HG02852 (cell line): ENCODE measurements at regions not wholly inside any gene's neighbourhood (a gene's known extent, or its start where the extent isn't known, plus 50 kb on each side); places are given as distances from the start of the nearest gene placed in this dataset.
"Not testable (repeated sequence)": the region's sequence is repeated elsewhere in the genome, so short reads cannot be mapped to it uniquely, and the experiment has no call there.

Experiments used
- ATAC-seq: cut with Tn5 transposase; IDR thresholded peaks from one replicate; pipeline ENCODE4 v1.9.1; 2021; ENCODE audit warnings: mild to moderate bottlenecking, moderate library complexity; ENCODE audit not compliant: unreplicated experiment

DNA sequence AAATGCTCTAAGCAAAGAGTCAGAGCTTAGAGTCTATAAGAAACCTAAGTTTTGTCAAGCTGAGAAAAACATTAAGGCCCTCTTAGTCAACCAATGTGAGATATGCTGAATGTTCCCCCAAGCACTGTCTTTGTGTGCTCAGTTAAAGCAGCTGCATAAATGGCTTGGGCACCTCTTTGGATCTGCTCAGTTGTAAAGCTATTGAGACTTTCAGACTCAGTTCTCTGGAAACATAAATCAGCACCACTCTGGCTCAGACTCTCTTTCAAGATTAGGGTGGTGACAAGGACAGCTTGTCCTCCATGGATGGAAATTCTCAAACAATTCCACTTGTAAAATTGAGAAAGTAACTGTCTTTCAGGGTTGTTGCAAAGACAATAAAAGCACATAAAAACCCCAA lies 807.9 kb downstream of the PRELID2 start:
- ATAC-seq = no peak

DNA sequence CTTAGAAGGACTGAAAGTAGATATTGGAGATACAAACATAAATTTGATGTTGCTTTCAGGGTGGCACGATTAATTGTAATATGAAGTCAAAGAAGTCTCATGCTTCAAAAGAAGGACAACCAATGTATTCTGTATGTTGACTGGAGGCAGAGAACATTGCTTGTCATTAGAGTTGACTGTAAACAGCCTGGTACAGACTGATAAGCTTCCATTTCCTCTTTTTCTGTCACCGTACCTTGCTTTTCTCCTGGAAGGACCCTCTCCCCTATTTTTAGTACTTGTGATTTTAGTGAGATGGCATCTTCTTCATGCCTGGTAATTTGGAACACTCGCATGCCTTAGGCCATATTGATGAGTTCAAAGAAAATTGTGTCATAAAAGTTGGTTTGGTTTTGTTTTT lies 809.4 kb downstream of the PRELID2 start:
- ATAC-seq = no peak

DNA sequence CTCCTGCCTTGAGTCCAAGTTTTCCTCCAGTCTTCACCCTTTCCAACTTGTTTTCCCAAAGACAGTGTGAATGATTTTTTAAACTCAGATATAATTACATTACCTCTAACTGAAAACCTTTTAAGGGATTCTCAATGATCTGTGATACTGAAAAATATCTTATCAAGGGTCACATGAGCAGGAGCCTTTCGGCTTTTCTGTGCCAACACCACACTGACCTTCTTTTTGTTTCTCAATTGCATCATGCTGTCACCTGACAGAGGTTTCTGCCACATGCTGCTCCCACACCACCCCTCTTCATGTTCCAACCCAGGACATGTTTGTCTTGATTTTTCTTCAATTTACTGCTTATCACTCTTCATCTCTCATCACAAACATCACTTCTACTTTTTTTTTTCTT lies 820.0 kb downstream of the PRELID2 start:
- ATAC-seq = no peak

DNA sequence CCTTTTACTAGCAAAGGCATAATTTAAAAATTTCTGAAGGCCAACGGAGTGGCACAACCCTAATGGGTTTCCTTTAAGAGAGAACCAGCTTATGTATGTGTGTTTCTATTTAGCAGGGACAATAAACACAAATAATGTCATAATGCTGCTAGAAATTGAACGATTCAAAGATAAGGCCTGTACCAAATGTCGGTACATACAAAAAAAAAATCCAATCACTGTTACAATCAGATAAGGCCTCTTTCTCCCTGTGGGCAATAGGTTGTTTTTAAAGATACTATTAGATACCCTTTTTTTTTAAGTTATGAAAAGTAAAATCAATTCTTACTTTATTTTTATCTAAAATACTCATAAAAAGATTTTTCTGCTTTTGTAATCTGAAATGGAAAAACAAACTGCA lies 821.0 kb downstream of the PRELID2 start:
- no peak for ATAC-seq

DNA sequence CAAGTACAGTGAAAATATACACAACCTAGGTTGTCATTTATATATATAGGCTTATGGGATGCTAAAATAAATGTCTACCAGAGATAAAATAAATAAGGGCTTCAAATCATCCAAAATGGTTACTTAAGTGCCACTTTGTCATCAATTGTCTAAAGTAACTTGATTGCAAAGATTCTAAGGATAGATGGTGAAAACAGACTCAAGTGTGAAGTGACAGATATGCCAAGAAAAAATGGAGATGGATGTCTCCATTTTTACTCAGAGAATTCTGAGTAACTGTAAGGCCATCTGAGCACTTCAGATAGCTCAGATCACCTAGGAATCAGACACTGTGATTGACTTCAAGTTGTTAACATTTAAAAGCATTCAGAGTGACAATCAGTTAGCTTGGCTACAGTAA lies 824.3 kb downstream of the PRELID2 start:
- ATAC-seq = no peak

DNA sequence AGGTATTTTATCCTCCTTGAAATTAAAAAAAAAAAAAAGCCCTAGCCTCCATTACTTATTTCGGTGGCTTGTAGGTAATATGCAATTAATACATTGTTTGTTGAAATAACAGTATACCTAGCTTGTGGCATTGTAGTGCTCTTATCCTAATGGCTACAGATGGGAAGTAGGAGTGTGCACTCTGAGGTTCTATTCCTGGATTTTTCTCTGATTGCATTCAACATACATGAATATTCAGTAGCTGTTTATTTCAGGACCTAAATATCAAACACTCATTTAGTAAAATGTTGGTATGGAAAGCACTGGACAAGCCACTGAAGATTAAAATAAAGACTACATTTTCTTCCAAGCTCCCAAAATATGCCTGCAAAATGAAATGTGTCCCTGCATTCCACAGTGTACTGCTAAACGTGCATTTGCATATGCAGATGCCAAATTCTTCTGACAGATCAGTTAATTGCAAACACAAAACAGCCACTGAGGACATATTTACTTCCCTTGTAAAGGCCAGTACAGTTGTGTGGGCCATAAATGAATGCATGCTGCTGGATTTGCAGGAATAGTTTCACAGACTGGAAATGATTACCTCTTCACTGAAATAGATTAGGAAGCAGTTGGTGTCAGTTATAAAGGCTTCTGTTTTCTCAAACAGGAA lies 826.1 kb downstream of the PRELID2 start:
- no peak for ATAC-seq

DNA sequence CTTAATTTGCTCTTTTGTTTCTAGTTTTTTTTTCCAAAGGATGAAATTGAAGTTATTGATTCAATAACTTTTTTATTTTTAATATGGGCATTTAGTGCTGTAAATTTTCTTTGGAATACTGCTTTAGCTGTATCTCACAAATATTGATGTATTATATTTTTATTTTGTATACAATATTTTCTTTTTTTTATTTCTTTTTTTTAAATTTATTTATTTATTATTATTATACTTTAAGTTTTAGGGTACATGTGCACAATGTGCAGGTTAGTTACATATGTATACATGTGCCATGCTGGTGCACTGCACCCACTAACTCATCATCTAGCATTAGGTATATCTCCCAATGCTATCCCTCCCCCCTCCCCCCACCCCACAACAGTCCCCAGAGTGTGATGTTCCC lies 823.7 kb downstream of the KCTD16 start:
- not testable (repeated sequence) for ATAC-seq

DNA sequence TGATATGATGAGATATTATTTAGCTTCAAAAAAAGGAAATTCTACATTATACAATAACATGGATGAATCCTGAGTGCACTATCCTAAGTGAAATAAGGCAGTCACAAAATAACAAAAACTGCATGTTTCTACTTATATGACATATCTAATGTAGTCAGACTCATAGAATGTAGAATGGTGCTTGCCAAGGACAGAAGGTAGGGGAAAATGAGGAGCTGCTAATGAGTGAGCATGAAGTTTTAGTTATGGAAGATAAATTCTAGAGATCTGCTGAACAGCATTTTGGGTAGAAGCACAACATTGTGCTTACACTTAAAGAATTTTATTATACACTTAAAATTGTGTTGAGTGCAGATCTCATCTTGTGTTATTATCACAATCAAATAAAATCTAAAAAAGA lies 812.4 kb downstream of the KCTD16 start:
- ATAC-seq = no peak

DNA sequence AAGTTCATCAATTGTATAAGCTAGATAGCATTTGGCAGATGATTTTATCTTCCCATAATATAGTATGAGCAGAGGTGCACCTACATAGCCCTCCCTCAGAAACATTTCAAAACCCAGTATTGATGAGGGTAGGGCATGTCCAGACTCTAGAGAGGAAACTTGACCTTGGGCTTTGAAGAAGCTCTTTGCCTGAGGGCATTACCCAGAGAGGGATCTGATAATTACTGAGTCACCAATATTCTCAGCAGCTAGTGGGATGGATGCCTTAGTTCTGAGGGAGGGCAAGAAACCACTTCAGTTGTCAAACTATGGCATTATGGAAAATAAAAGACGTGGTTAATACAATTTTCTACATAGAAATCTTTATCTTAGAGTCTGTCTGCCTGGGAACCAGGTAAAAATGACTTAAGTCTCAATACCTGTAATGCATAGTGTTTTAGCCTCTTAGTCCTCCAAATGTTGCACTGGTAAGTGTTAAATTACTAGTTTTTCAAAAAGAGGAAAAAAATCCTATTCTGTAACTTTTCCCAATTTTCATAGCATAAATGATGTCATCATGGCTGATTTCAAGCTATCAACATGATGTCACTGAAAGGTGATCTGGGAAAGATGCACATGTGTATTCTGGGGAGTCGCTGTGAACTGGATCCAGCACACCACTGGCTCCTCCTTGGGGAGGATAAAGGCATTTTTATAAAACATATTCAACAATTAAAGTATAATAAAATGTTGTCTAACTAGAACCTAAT lies 809.0 kb downstream of the KCTD16 start:
- no peak for ATAC-seq

DNA sequence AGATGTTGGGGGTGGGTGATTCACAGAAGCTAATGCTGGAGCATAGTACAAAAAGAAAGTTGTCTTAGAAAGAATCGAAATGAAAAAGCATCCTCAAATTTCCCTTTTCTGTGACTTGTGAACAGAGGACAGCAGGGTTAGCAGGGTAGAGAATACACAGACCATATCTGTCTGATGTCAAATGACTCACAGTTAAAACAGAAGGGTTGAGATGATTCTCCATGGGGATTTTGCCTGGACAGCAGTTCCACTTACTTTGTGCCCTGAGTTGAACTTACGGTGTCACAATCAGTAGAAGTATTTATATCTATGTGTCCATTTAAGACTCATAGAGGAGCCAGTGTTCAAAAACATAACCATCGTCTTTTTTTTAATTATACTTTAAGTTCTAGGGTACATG lies 801.6 kb downstream of the KCTD16 start:
- no peak for ATAC-seq

DNA sequence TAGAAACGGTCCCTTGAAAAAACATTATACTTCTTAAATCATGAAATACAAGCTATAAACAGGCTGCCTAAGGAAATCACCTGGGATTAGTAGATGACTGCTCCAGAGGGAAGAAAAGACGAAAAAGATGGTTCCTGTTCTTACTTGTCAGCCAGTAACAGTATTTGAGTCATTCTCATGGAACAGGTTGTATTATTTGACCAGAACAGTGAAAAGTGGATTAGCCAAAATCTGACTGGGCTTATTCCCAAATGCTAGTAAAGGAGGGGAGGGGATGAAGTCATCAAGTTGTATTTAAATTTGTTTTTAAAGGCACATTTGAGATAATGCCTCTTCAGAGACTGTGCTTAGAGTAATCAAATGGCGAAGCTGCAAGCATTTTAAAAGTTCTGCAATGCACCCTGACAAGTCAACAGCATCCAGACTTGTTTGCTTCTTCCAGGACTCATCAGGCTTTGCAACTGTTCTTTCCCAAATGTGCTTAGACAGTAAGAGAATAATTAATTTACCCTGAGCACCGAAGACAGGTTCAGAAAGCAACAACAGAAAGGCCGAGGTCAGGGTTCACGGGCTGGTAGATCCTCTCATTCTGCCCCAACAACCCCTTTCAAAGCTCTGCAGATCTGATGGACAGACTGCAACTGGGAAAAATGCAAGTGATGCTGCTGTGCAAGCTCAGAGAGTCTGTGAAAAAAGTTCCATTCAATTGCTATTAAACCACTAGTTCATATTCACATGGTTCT lies 800.6 kb downstream of the KCTD16 start:
- no peak for ATAC-seq

DNA sequence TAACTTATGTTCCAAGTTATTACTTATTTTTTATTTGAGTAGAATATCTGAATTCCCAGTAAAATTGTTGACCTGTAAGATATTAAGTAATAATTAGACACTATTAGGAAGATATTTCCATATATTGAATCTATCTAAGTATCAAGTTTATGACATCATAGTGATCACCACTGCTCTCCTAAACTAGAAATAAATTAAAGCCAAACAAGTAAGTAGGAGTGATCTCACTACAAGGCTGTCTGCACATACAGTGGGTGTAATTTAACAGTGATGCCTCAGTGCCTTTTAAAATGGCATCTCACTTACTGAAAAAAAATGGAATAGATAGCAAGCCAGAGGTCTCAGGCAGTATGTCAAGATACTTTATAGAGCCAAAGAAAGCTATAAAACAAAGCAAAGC lies 789.6 kb downstream of the KCTD16 start:
- ATAC-seq = no peak

DNA sequence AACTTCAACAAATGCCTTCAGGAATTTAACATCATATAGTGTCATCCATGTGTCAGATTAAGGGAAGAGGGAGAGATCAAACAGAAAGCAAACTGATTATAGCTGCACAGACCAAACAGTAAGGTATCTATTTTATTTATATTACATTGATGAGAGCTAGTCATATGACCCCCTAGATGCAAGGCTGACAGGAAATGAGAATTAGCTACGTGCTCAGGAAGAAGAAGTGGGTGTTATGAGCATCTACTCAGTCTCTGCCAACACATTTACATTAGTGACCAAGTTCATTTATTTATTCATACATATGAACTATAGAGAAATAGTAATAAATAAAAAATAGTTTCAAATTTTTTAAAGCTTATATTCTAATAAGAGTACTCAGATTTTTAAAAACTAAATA lies 787.3 kb downstream of the KCTD16 start:
- no peak for ATAC-seq

DNA sequence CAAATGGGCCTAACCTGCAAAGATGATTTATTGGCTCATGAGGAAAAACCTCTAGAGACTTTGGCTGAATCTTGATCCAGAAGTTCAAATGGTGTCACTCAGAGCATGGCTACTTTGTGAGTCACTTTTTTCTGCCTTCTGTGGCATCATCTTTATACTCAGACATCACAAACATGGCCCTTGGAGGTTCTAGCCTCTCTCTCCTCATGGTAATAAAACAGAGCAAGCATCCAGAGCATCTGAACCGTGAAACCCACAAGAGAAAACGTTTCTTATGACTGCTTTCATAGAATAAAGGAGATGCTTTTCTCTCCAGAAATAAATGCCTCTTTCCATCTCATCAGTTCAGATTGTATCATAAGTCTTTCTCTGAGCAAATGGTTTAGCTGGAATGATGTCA lies 780.3 kb downstream of the KCTD16 start:
- ATAC-seq = no peak

DNA sequence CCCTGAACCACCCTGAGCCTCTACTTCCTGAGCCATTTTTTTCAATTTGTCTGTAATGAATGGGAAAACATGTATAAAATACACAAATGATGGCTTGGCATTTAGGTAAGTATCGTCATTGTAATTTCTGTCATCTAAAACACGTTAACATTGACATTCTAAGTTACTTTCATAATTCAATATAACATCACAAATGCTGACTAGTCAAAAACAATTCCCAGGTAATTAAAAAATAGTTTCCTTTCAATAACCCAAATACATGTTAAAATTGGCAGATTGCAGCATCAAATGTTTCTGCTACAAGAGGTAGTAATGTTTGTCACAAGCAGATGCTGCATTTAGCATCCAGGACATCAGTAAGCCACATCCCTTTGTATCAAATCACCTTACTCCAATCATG lies 776.4 kb downstream of the KCTD16 start:
- no peak for ATAC-seq

DNA sequence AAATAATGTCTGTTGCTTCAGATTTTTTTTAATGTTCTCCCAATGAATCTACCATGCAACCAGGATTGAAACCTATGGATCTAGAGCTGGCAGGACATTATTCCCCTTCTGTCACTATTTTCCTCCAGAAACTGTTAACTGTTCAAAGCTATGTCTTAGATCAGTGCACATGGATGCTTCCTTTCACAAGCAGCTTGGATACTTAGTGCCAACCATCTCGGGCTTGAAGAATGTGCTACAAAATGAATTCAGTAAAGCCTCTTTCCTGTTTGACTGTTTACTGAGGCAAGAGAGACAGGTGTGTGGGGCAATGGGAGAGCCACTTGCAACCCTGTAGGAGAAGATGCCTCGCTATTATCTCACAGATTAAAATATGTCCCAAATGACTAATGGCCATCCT lies 774.8 kb downstream of the KCTD16 start:
- ATAC-seq = no peak

DNA sequence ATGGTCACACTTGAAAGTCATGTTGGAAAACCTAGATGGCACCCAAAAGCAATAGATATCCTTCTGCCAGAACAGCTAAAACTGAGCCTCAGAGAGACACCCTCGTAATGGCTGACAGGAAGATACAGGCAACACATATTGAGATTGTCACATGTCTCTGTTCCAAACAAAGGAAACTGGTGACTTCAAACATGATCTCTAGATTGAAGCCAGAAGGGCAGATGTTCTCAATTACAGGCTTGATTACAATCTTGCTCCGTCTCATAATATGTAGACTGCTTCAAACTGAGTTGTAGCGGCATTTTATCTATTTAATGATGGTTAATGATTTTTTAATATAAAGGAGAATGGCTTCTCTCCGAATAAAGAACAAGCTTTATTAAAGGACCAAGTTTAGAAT lies 774.3 kb downstream of the KCTD16 start:
- no peak for ATAC-seq

DNA sequence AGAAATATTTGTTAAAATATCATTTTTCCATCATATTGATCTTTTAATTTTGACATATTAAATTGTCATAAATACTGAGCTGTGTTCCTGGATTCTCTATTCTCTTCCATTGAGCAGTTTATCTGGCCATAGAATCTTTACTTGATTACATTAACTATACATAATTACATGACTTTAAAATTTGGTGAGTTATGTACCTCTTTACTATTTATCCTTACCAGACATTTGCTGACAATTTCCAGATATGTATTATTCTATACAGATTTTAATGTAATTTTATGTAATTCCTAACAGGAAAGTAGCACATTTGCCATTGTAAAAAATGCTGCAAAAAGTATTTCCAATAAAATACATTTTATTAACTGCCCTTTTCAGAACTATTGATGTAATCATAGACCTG lies 770.3 kb downstream of the KCTD16 start:
- no peak for ATAC-seq

DNA sequence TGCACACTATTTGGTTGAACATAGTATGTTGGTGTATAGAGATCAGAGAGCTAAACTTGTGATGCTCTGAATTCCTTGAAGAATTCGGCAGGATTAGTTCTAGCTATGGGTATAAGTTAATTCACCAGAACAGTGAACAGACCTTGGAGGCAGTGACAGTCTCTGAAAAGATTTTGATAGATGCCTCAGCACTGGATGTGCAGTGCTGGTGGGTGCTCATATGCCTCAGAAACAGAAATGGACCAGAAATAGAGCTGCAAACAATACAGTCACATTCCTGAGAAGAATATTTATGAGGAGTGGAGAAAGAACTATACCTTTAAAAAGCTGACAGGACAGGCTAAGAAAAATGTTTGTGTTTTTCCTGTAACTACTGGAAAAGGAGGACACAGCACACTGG lies 747.7 kb downstream of the KCTD16 start:
- ATAC-seq = no peak

DNA sequence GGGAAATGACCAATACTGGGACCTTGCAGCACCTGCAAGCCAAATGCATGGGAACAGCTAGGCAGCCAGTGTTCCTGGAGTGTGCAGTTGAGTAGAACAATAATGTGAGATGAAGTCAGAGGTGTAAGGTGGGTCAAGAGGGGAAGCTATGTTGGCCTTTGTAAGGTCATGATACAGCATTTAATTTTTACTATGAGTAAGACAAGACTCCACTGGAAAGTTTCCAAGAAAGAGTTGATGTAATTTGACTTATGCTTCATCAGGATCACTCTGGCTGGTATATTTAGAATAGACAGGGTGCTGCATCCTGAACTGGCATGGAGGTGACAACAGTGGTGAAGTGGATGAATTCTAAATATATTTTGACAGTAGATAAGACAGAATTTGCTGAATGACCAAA lies 744.8 kb downstream of the KCTD16 start:
- ATAC-seq = no peak

DNA sequence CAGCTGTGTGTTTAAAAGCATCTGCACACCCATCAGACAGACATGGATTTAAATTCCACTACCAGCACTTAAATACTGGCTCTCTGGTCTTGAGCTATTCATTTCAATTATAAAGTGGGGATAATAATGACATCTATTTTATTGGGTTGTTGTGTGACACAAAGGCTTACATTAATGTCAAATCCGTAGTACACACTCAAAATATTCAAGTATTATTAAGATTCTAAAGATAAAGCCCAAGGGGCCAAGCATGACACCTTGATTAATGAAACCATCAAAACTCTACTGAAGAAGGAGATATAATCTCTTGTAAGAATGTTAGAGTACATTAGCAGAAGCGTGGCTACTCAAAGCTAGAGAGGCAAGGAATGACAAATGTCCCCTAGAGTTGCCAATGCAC lies 743.0 kb downstream of the KCTD16 start:
- ATAC-seq = no peak

DNA sequence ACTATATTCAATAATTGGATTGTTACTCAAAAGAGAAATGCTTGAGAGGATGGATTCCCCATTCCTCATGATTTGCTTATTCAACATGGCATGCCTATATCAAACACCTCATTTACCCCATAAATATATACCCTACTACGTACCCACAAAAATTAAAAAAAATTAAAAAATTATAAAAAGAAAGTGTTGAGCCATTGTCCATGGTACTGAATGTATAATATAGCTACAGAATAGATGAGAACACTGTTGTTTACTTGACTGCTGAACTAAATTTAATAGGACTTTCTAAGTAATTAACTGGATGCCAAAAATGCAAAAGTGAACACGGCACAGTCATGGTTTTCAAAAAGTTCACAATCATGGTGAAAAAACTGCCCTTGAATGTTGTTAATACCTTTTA lies 725.8 kb downstream of the KCTD16 start:
- no peak for ATAC-seq
